ENCODE measurements at regions not wholly inside any gene's neighbourhood (a gene's known extent, or its start where the extent isn't known, plus 50 kb on each side); places are given as distances from the start of the nearest gene placed in this dataset.

- ATAC-seq (no peak), DNase-seq (ENCODE audit: low read depth, low spot score) (no peak)
- TF ChIP-seq CBX3 (IDR thresholded peaks at IDR 0.05; ENCODE audit: low read depth) (no peak), CEBPB (IDR thresholded peaks at IDR 0.05; ENCODE audit: low read depth) (no peak), SIN3A (IDR thresholded peaks at IDR 0.05; ENCODE audit: low read depth) (no peak), EZH2phosphoT487 (IDR thresholded peaks at IDR 0.05; ENCODE audit: borderline replicate concordance) (no peak), SRF (IDR thresholded peaks at IDR 0.05; ENCODE audit: low read depth) (no peak), ZNF274 (IDR thresholded peaks at IDR 0.05; ENCODE audit: low read depth, low read length) (no peak), FOSL1 (IDR thresholded peaks at IDR 0.05; ENCODE audit: low read depth) (no peak)
- TF ChIP-seq, protein P1, sequence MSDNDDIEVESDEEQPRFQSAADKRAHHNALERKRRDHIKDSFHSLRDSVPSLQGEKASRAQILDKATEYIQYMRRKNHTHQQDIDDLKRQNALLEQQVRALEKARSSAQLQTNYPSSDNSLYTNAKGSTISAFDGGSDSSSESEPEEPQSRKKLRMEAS (IDR thresholded peaks at IDR 0.05): no peak
- TF ChIP-seq, protein P2, sequence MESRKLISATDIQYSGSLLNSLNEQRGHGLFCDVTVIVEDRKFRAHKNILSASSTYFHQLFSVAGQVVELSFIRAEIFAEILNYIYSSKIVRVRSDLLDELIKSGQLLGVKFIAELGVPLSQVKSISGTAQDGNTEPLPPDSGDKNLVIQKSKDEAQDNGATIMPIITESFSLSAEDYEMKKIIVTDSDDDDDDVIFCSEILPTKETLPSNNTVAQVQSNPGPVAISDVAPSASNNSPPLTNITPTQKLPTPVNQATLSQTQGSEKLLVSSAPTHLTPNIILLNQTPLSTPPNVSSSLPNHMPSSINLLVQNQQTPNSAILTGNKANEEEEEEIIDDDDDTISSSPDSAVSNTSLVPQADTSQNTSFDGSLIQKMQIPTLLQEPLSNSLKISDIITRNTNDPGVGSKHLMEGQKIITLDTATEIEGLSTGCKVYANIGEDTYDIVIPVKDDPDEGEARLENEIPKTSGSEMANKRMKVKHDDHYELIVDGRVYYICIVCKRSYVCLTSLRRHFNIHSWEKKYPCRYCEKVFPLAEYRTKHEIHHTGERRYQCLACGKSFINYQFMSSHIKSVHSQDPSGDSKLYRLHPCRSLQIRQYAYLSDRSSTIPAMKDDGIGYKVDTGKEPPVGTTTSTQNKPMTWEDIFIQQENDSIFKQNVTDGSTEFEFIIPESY (IDR thresholded peaks at IDR 0.05; ENCODE audit: extremely low read depth, insufficient replicate concordance, low read length): no peak
- no peaks in the 10 kb centered on the region for H4K20me1 ChIP-seq (ENCODE audit: insufficient read depth)
- no TSS peak for BruUV-seq (replicated peaks)
- RAD21 ChIA-PET (ENCODE audit: low non-redundant PET in 1 of 2, low total read pairs in 2 of 2, uncharacterized antibody in 2 of 2, unreplicated experiment in 2 of 2): no interaction called here
- intact Hi-C loops (cut with micrococcal nuclease): no loop called here
- CTCF ChIA-PET: no interaction called here
- no peak overlapping the region for H2AFZ ChIP-seq (ENCODE audit: low read depth, low read length, poor library complexity, severe bottlenecking)
- H3K9me3 ChIP-seq (ENCODE audit: control insufficient read depth in 1 of 2, insufficient read depth in 1 of 2, low read depth in 1 of 2, low read length in 2 of 2): no peaks in the 10 kb centered on the region
- peak overlapping the region; percentile 62; the same call in 1 of the 2 replicates for H3K4me2 ChIP-seq (ENCODE audit: low read length)
- H3K36me3 ChIP-seq (ENCODE audit: control insufficient read depth in 1 of 2, insufficient read depth in 2 of 2, low read length in 2 of 2): no peaks in the 10 kb centered on the region
- no peak overlapping the region for H3K4me3 ChIP-seq (replicated peaks in 1 of 2; ENCODE audit: low read depth in 1 of 2, low read length in 2 of 2)
- H3K9ac ChIP-seq (ENCODE audit: low read length): no peak overlapping the region
- peaks cover 67 to 80% of the 10 kb centered on the region in 2 experiments for H3K4me1 ChIP-seq (ENCODE audit: control insufficient read depth in 1 of 2, insufficient read depth in 2 of 2, low read length in 2 of 2)
- no peaks in the 10 kb centered on the region for H3K79me2 ChIP-seq (ENCODE audit: insufficient read depth, low read length)
- POLR2A ChIA-PET: no interaction called here
- no peaks in the 10 kb centered on the region for H3K9me2 ChIP-seq (ENCODE audit: insufficient read depth)
- H3K27ac ChIP-seq (ENCODE audit: low read depth, low read length): peak overlapping the region; percentile 86
- H3K27me3 ChIP-seq (ENCODE audit: insufficient read depth, low read length): no peaks in the 10 kb centered on the region
Measured at GRCh38 chr2:234364661-234365060, 132.2 kb downstream of the ARL4C start.

All from HCT116 (cell line).